ENCODE measurements at regions not wholly inside any gene's neighbourhood (a gene's known extent, or its start where the extent isn't known, plus 50 kb on each side); places are given as distances from the start of the nearest gene placed in this dataset.

DNA sequence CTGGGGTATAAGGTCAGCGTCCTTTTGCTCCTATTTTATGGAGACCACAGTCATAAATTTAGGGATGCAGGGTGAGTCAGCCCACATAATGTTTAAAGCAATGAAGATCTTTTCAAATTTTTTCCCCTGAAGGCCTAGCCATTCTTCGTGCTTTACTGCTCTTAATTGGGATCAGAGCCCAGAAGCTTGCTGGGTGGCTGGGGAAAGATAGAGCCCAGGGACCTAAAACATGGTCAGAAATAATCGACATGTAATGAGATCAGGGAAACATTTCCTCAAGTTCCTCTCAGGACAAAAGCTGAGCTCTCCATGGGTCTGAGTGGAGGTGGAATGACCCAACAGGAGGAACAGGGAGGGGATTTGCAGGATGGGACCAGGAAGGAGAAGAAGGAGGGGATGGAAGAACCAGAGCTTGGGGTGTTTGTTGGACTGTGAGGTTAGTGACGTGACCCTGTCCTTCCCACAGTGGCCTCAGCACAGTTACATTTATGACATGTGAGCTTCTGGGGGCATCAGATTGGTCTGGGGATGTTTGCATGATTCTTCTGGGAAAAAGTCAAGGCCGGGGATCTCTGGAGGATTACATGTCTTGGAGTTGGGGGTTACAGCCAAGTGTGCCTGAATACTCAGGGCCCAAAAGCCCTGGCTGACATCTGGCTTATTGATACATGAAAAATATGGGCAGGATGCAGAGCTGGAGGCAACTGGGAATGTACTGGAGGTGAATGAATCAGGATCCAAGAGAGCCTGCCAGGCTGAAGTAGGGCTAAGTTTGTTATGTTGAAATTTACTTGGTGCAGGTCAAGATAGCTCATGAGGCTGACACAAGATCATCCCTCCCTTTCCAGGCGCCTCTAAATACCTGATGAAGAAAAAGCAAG, 477.9 kb downstream of the RPS24 start:
- TF ChIP-seq YY1 (IDR thresholded peaks at IDR 0.05; ENCODE audit: insufficient read depth, insufficient read length), result no peak
- no peak for TF ChIP-seq ZNF274 (IDR thresholded peaks at IDR 0.05; ENCODE audit: low read depth, low read length)
- no peak for TF ChIP-seq SUZ12 (IDR thresholded peaks at IDR 0.05; ENCODE audit: extremely low read depth, insufficient read depth, insufficient read length)
- DNase-seq (ENCODE audit: low read depth, low spot score), result no peak
- peaks cover 7% of the 10 kb centered on the region for H3K4me1 ChIP-seq (ENCODE audit: insufficient read depth, insufficient read length)

DNA sequence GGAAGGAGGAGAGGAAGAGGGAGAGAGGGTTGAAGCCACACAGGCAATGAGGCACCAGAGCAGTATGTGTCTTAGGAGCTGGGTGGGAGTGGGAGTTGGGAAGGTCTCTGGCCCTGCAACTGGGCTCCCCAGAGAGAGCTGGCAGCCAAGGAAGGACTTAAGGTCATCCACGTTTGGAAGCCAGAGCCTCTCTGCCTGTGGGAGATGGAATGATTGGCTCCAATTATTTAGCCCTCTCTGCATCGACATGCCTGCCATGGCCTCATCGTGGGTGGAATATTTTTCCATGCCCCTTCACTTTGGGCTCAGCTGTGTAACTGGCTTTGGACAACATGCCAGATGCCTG, 478.5 kb downstream of the RPS24 start:
- Histone ChIP-seq H3K9me3 (ENCODE audit: insufficient read depth, low read length) (no peaks in the 10 kb centered on the region), H3K4me1 (ENCODE audit: insufficient read depth, insufficient read length) (peaks cover 5% of the 10 kb centered on the region), H3K4me3 (ENCODE audit: insufficient read length, low read depth) (no peak overlapping the region), H3K36me3 (ENCODE audit: insufficient read depth, insufficient read length, low read length) (no peaks in the 10 kb centered on the region), H3K27me3 (ENCODE audit: insufficient read depth, insufficient read length) (no peaks in the 10 kb centered on the region), H3K9ac (ENCODE audit: insufficient read length, low read depth) (no peak overlapping the region)
- no peak for DNase-seq (ENCODE audit: low read depth, low spot score)
- no peak for TF ChIP-seq ZNF274 (IDR thresholded peaks at IDR 0.05; ENCODE audit: low read depth, low read length)
- TF ChIP-seq SUZ12 (IDR thresholded peaks at IDR 0.05; ENCODE audit: extremely low read depth, insufficient read depth, insufficient read length), result no peak
- no peak for TF ChIP-seq YY1 (IDR thresholded peaks at IDR 0.05; ENCODE audit: insufficient read depth, insufficient read length)

More for the DNA sequence above, 477.9 kb downstream of the RPS24 start:
- H3K9ac ChIP-seq (ENCODE audit: insufficient read length, low read depth), result no peak overlapping the region
- no peaks in the 10 kb centered on the region for H3K27me3 ChIP-seq (ENCODE audit: insufficient read depth, insufficient read length)
- no peak overlapping the region for H3K4me3 ChIP-seq (ENCODE audit: insufficient read length, low read depth)
- H3K36me3 ChIP-seq (ENCODE audit: insufficient read depth, insufficient read length, low read length), result no peaks in the 10 kb centered on the region
- no peaks in the 10 kb centered on the region for H3K9me3 ChIP-seq (ENCODE audit: insufficient read depth, low read length)

GRCh38 chr10:78513330-78513729, 479.7 kb downstream of the RPS24 start:
- Histone ChIP-seq H3K9me3 (ENCODE audit: insufficient read depth, low read length) (no peaks in the 10 kb centered on the region), H3K9ac (ENCODE audit: insufficient read length, low read depth) (no peak overlapping the region), H3K36me3 (ENCODE audit: insufficient read depth, insufficient read length, low read length) (no peaks in the 10 kb centered on the region), H3K4me1 (ENCODE audit: insufficient read depth, insufficient read length) (peaks cover 3% of the 10 kb centered on the region), H3K27me3 (ENCODE audit: insufficient read depth, insufficient read length) (no peaks in the 10 kb centered on the region), H3K4me3 (ENCODE audit: insufficient read length, low read depth) (no peak overlapping the region)
- DNase-seq (ENCODE audit: low read depth, low spot score), result no peak
- TF ChIP-seq SUZ12 (IDR thresholded peaks at IDR 0.05; ENCODE audit: extremely low read depth, insufficient read depth, insufficient read length) (no peak), ZNF274 (IDR thresholded peaks at IDR 0.05; ENCODE audit: low read depth, low read length) (no peak), YY1 (IDR thresholded peaks at IDR 0.05; ENCODE audit: insufficient read depth, insufficient read length) (no peak)

DNA sequence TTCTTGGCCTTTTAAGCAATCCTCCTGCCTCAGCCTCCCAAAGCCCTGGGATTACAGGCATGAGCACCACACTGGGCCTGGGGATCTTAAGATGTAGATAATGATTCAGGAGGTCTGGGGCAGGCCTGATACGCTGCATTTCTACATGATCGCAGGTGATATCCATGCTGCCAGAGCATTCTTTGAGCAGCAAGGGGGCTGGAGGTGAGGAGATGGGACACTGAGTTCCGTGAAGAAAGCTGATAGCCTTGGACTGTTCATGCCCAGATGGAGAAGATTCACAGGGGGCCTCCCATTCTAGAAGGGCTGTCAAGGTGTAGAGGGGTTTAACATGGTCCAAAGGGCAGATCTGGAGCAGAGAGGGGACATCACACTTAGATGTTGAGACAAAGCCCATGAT, 480.3 kb downstream of the RPS24 start:
- Histone ChIP-seq H3K9ac (ENCODE audit: insufficient read length, low read depth) (no peak overlapping the region), H3K9me3 (ENCODE audit: insufficient read depth, low read length) (no peaks in the 10 kb centered on the region), H3K36me3 (ENCODE audit: insufficient read depth, insufficient read length, low read length) (no peaks in the 10 kb centered on the region), H3K4me3 (ENCODE audit: insufficient read length, low read depth) (no peak overlapping the region), H3K4me1 (ENCODE audit: insufficient read depth, insufficient read length) (peaks cover 3% of the 10 kb centered on the region), H3K27me3 (ENCODE audit: insufficient read depth, insufficient read length) (no peaks in the 10 kb centered on the region)
- DNase-seq (ENCODE audit: low read depth, low spot score), result no peak
- TF ChIP-seq ZNF274 (IDR thresholded peaks at IDR 0.05; ENCODE audit: low read depth, low read length) (no peak), SUZ12 (IDR thresholded peaks at IDR 0.05; ENCODE audit: extremely low read depth, insufficient read depth, insufficient read length) (no peak), YY1 (IDR thresholded peaks at IDR 0.05; ENCODE audit: insufficient read depth, insufficient read length) (no peak)

DNA sequence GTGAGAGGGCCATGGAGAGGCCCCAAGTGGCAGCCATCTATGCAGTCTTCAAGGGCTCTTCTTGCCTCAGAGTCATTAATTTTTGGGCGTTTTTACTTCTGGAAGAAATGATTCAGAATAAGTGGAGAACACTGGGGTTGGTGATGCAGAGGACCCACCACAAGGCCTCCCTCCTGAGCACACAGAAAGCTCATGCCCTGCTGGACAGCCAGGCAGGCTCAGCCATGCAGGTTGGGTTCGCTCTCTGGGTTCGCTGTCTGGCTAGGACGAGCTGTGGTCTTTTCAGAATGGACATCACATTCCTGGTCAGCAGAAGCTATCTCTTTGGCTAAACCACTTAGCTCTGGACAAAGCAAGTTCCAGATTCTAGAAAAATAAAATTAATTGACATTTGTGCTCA, 480.8 kb downstream of the RPS24 start:
- no peaks in the 10 kb centered on the region for H3K9me3 ChIP-seq (ENCODE audit: insufficient read depth, low read length)
- no peak overlapping the region for H3K9ac ChIP-seq (ENCODE audit: insufficient read length, low read depth)
- no peak overlapping the region for H3K4me3 ChIP-seq (ENCODE audit: insufficient read length, low read depth)
- H3K4me1 ChIP-seq (ENCODE audit: insufficient read depth, insufficient read length), result peaks cover 3% of the 10 kb centered on the region
- DNase-seq (ENCODE audit: low read depth, low spot score), result no peak
- TF ChIP-seq SUZ12 (IDR thresholded peaks at IDR 0.05; ENCODE audit: extremely low read depth, insufficient read depth, insufficient read length) (no peak), YY1 (IDR thresholded peaks at IDR 0.05; ENCODE audit: insufficient read depth, insufficient read length) (no peak), ZNF274 (IDR thresholded peaks at IDR 0.05; ENCODE audit: low read depth, low read length) (no peak)
- H3K36me3 ChIP-seq (ENCODE audit: insufficient read depth, insufficient read length, low read length), result no peaks in the 10 kb centered on the region
- H3K27me3 ChIP-seq (ENCODE audit: insufficient read depth, insufficient read length), result no peaks in the 10 kb centered on the region

DNA sequence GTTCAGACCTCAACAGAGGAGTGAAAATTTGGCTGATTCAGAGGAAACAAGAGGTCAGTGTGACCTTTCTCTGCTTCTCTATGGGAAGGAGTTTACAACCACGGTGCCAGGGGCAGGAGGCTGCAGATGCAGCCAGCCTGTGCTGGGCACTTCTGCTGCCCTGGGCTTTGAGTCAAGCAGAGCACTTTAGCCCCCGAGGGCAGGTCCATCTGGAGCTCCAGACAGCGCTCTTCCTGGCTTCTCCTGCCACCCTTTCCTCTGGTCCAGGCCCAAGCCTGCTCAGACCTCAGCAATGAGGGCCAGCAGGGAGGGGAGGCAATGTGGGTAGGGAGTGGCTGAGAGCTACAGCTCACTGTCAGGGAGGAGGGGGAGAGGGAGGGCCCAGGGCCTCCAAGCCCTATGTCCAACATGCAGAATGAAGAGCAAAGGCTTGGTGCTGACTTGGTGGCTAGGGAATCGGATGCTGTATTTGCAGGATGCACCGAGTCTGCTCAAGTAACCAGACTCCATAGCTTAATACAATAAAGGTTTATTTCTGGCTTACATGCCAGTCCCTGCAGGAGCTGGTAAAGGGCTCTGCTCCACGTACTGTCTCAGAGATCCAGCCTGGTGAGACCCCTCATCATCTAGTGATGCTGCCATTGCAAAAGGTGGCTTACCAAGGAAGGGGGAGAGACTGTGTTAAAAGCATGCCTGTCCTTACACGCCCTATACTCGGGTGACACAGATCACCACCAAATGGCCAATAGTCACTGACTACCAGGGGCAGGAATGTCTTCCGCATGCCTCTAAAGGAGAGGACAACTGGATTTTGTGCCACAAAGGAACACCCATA, 481.6 kb downstream of the RPS24 start:
- no peaks in the 10 kb centered on the region for H3K9me3 ChIP-seq (ENCODE audit: insufficient read depth, low read length)
- no peak overlapping the region for H3K9ac ChIP-seq (ENCODE audit: insufficient read length, low read depth)
- no peak overlapping the region for H3K4me3 ChIP-seq (ENCODE audit: insufficient read length, low read depth)
- peaks cover 3% of the 10 kb centered on the region for H3K4me1 ChIP-seq (ENCODE audit: insufficient read depth, insufficient read length)
- H3K36me3 ChIP-seq (ENCODE audit: insufficient read depth, insufficient read length, low read length), result no peaks in the 10 kb centered on the region
- TF ChIP-seq SUZ12 (IDR thresholded peaks at IDR 0.05; ENCODE audit: extremely low read depth, insufficient read depth, insufficient read length), result no peak
- TF ChIP-seq YY1 (IDR thresholded peaks at IDR 0.05; ENCODE audit: insufficient read depth, insufficient read length), result no peak
- TF ChIP-seq ZNF274 (IDR thresholded peaks at IDR 0.05; ENCODE audit: low read depth, low read length), result no peak
- H3K27me3 ChIP-seq (ENCODE audit: insufficient read depth, insufficient read length), result no peaks in the 10 kb centered on the region
- no peak for DNase-seq (ENCODE audit: low read depth, low spot score)

DNA sequence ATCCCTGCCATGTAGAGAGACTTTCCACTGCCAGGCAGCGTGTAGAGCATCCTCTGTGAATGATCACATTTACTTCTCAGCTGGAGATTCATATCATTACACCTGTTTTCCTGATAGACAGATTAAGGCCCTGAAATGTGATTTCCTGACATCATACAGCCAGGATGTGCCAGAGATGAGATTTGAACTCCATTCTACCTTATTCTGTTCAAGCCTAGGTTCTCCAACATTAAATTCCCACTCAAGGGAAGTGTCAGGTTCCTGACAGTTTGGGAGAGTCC, 482.1 kb downstream of the RPS24 start:
- Histone ChIP-seq H3K9ac (ENCODE audit: insufficient read length, low read depth) (no peak overlapping the region), H3K9me3 (ENCODE audit: insufficient read depth, low read length) (no peaks in the 10 kb centered on the region), H3K27me3 (ENCODE audit: insufficient read depth, insufficient read length) (no peaks in the 10 kb centered on the region), H3K4me1 (ENCODE audit: insufficient read depth, insufficient read length) (no peaks in the 10 kb centered on the region), H3K4me3 (ENCODE audit: insufficient read length, low read depth) (no peak overlapping the region), H3K36me3 (ENCODE audit: insufficient read depth, insufficient read length, low read length) (no peaks in the 10 kb centered on the region)
- DNase-seq (ENCODE audit: low read depth, low spot score), result no peak
- TF ChIP-seq YY1 (IDR thresholded peaks at IDR 0.05; ENCODE audit: insufficient read depth, insufficient read length) (no peak), ZNF274 (IDR thresholded peaks at IDR 0.05; ENCODE audit: low read depth, low read length) (no peak)
